IMR-90 (cell line): ENCODE measurements at regions not wholly inside any gene's neighbourhood (a gene's known extent, or its start where the extent isn't known, plus 50 kb on each side); places are given as distances from the start of the nearest gene placed in this dataset.
"Not testable (repeated sequence)": the region's sequence is repeated elsewhere in the genome, so short reads cannot be mapped to it uniquely, and the experiment has no call there.

Source experiments
- BHLHE40 ChIP-seq: fragments of 150-350 bp; IDR thresholded peaks from 2 replicates; pipeline ENCODE4 v1.6.1; 2016; ENCODE audit warnings: mild to moderate bottlenecking, low read depth, low read length
- CEBPB ChIP-seq: IDR thresholded peaks from 2 replicates; pipeline ENCODE4 v1.6.1; 2012; ENCODE audit warnings: low read depth, low read length, improper control_type of control experiment
- CTCF ChIP-seq: conservative IDR thresholded peaks from 2 replicates; pipeline ENCODE4 v1.5.1; 2012; ENCODE audit warnings: mild to moderate bottlenecking, low read depth, low read length, improper control_type of control experiment
- FOS ChIP-seq: fragments of 150-350 bp; IDR thresholded peaks from 2 replicates; pipeline ENCODE4 v1.6.1; 2016; ENCODE audit warnings: low read depth, low read length
- MAZ ChIP-seq: IDR thresholded peaks from 2 replicates; pipeline ENCODE4 v1.6.1; 2012; ENCODE audit warnings: low read depth, mild to moderate bottlenecking, low read length, improper control_type of control experiment, moderate library complexity, borderline replicate concordance
- MXI1 ChIP-seq: IDR thresholded peaks from 2 replicates; pipeline ENCODE4 v1.6.1; 2012; ENCODE audit warnings: low read depth, mild to moderate bottlenecking, low read length, moderate library complexity, borderline replicate concordance
- POLR2A ChIP-seq: IDR thresholded peaks from 2 replicates; pipeline ENCODE4 v1.6.1; 2012; ENCODE audit warnings: mild to moderate bottlenecking, low read depth, low read length
- RAD21 ChIP-seq: IDR thresholded peaks from 2 replicates; pipeline ENCODE4 v1.6.1; 2012; ENCODE audit warnings: low read length, improper control_type of control experiment
- RCOR1 ChIP-seq: IDR thresholded peaks from 2 replicates; pipeline ENCODE4 v1.6.1; 2012; ENCODE audit warnings: mild to moderate bottlenecking, low read length, improper control_type of control experiment; ENCODE audit not compliant: insufficient replicate concordance
- RFX5 ChIP-seq: IDR thresholded peaks from 2 replicates; pipeline ENCODE4 v1.8.0; 2012; ENCODE audit warnings: low read depth, mild to moderate bottlenecking, low read length, moderate library complexity
- SMC3 ChIP-seq: fragments of 150-350 bp; IDR thresholded peaks from 2 replicates; pipeline ENCODE4 v1.6.1; 2016; ENCODE audit warnings: low read depth, mild to moderate bottlenecking, antibody characterized with exemption, low read length, moderate library complexity
- USF2 ChIP-seq: fragments of 150-350 bp; IDR thresholded peaks from 2 replicates; pipeline ENCODE4 v1.6.1; 2017; ENCODE audit warnings: mild to moderate bottlenecking, antibody characterized with exemption, low read length, low read depth
- TF ChIP-seq, protein P1 (sequence below): fragments of 150-350 bp; IDR thresholded peaks from 2 replicates; pipeline ENCODE4 v1.6.1; 2016; ENCODE audit warnings: low read depth, mild to moderate bottlenecking, low read length, moderate library complexity, borderline replicate concordance

DNA sequence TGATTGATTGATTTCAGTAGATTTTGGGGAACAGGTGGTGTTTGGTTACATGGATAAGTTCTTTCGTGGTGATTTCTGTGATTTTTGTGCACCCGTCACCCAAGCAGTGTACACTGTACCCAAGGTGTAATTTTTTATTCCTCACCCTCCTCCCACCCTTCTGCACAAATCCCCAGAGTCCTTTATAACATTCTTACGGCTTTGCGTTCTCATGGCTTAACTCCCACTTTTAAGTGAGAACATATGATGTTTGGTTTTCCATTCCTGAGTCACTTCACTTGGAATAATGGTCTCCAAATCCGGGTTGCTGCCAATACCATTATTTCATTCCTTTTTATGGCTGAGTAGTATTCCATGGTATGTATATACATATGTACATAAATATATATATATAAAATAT lies 68.6 kb upstream of the SLIT2 start:
- not testable (repeated sequence) for TF ChIP-seq CTCF, RCOR1, RAD21, FOS, POLR2A, CEBPB, USF2, MAZ, MXI1, SMC3, BHLHE40, RFX5
- TF ChIP-seq, protein P1, sequence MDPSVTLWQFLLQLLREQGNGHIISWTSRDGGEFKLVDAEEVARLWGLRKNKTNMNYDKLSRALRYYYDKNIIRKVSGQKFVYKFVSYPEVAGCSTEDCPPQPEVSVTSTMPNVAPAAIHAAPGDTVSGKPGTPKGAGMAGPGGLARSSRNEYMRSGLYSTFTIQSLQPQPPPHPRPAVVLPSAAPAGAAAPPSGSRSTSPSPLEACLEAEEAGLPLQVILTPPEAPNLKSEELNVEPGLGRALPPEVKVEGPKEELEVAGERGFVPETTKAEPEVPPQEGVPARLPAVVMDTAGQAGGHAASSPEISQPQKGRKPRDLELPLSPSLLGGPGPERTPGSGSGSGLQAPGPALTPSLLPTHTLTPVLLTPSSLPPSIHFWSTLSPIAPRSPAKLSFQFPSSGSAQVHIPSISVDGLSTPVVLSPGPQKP, result not testable (repeated sequence)
